ENCODE measurements at regions not wholly inside any gene's neighbourhood (a gene's known extent, or its start where the extent isn't known, plus 50 kb on each side); places are given as distances from the start of the nearest gene placed in this dataset.

- TF ChIP-seq, protein P1, sequence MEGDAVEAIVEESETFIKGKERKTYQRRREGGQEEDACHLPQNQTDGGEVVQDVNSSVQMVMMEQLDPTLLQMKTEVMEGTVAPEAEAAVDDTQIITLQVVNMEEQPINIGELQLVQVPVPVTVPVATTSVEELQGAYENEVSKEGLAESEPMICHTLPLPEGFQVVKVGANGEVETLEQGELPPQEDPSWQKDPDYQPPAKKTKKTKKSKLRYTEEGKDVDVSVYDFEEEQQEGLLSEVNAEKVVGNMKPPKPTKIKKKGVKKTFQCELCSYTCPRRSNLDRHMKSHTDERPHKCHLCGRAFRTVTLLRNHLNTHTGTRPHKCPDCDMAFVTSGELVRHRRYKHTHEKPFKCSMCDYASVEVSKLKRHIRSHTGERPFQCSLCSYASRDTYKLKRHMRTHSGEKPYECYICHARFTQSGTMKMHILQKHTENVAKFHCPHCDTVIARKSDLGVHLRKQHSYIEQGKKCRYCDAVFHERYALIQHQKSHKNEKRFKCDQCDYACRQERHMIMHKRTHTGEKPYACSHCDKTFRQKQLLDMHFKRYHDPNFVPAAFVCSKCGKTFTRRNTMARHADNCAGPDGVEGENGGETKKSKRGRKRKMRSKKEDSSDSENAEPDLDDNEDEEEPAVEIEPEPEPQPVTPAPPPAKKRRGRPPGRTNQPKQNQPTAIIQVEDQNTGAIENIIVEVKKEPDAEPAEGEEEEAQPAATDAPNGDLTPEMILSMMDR (IDR thresholded peaks at IDR 0.05) = no peak
- TF ChIP-seq EZH2phosphoT487 (IDR thresholded peaks at IDR 0.05) (no peak), EZH2 (IDR thresholded peaks at IDR 0.05) (no peak)
These were observed 78.2 kb downstream of the VPREB1 start for GRCh38 chr22:22322792-22323191.

Data from neural progenitor cell (in vitro differentiated cells).